ENCODE measurements at regions not wholly inside any gene's neighbourhood (a gene's known extent, or its start where the extent isn't known, plus 50 kb on each side); places are given as distances from the start of the nearest gene placed in this dataset.

GRCh38 chr3:86731501-86731901 lies 259.4 kb downstream of the VGLL3 start:
- no peak overlapping the region for H3K4me3 Mint-ChIP-seq
- no peak for TF ChIP-seq CTCF (IDR thresholded peaks at IDR 0.05)
- H3K27ac Mint-ChIP-seq = no peak overlapping the region
- H3K36me3 Mint-ChIP-seq (ENCODE audit: low read depth) = no peaks in the 10 kb centered on the region
- no peak for DNase-seq
- H3K27me3 Mint-ChIP-seq (ENCODE audit: insufficient read depth) = no peaks in the 10 kb centered on the region; the same call in 1 of the 2 replicates
- H3K4me1 Mint-ChIP-seq (ENCODE audit: low read depth) = no peaks in the 10 kb centered on the region
- peaks cover 9% of the 10 kb centered on the region; the same call in 1 of the 2 replicates for H3K9me3 Mint-ChIP-seq

- DNase-seq = no peak
- no peak overlapping the region for H3K4me3 Mint-ChIP-seq
- H3K27ac Mint-ChIP-seq = no peak overlapping the region
- no peaks in the 10 kb centered on the region for H3K4me1 Mint-ChIP-seq (ENCODE audit: low read depth)
- no peaks in the 10 kb centered on the region for H3K36me3 Mint-ChIP-seq (ENCODE audit: low read depth)
- no peak for TF ChIP-seq CTCF (IDR thresholded peaks at IDR 0.05)
- H3K9me3 Mint-ChIP-seq = no peaks in the 10 kb centered on the region
- no peaks in the 10 kb centered on the region; the same call in none of the 2 replicates for H3K27me3 Mint-ChIP-seq (ENCODE audit: insufficient read depth)
These were observed 267.5 kb downstream of the VGLL3 start for GRCh38 chr3:86723433-86723832.

GRCh38 chr3:86711634-86712033 lies 279.3 kb downstream of the VGLL3 start:
- Mint-ChIP-seq H3K4me3 (no peak overlapping the region), H3K27me3 (ENCODE audit: insufficient read depth) (peaks cover 4% of the 10 kb centered on the region; the same call in 1 of the 2 replicates), H3K9me3 (no peaks in the 10 kb centered on the region), H3K27ac (no peak overlapping the region), H3K4me1 (ENCODE audit: low read depth) (no peaks in the 10 kb centered on the region), H3K36me3 (ENCODE audit: low read depth) (no peaks in the 10 kb centered on the region)
- TF ChIP-seq CTCF (IDR thresholded peaks at IDR 0.05) = no peak
- DNase-seq = no peak

- Mint-ChIP-seq H3K9me3 (no peaks in the 10 kb centered on the region), H3K27me3 (ENCODE audit: insufficient read depth) (peaks cover 4% of the 10 kb centered on the region; the same call in 1 of the 2 replicates), H3K4me1 (ENCODE audit: low read depth) (no peaks in the 10 kb centered on the region), H3K36me3 (ENCODE audit: low read depth) (no peaks in the 10 kb centered on the region), H3K27ac (no peak overlapping the region), H3K4me3 (no peak overlapping the region)
- no peak for DNase-seq
- no peak for TF ChIP-seq CTCF (IDR thresholded peaks at IDR 0.05)
These were observed 282.1 kb downstream of the VGLL3 start for GRCh38 chr3:86708893-86709292.

- H3K4me3 Mint-ChIP-seq = no peak overlapping the region
- DNase-seq = no peak
These were observed 288.5 kb downstream of the VGLL3 start for GRCh38 chr3:86702381-86702958.

More at GRCh38 chr3:86702381-86702958, 288.5 kb downstream of the VGLL3 start:
- no peaks in the 10 kb centered on the region for H3K9me3 Mint-ChIP-seq
- no peak overlapping the region for H3K27ac Mint-ChIP-seq
- no peaks in the 10 kb centered on the region for H3K4me1 Mint-ChIP-seq (ENCODE audit: low read depth)
- peaks cover 8% of the 10 kb centered on the region; the same call in 1 of the 2 replicates for H3K27me3 Mint-ChIP-seq (ENCODE audit: insufficient read depth)
- H3K36me3 Mint-ChIP-seq (ENCODE audit: low read depth) = no peaks in the 10 kb centered on the region
- peak; percentile 76 for TF ChIP-seq CTCF (IDR thresholded peaks at IDR 0.05)

All from HFFc6 (cell line).